GM12892 (cell line): ENCODE measurements at regions not wholly inside any gene's neighbourhood (a gene's known extent, or its start where the extent isn't known, plus 50 kb on each side); places are given as distances from the start of the nearest gene placed in this dataset.

ENCODE experiments used
- POLR2A ChIP-seq: IDR thresholded peaks from 2 replicates; pipeline ENCODE4 v1.6.1; 2011; ENCODE audit warnings: low read depth, low read length, control low read depth
- POLR2AphosphoS5 ChIP-seq: IDR thresholded peaks from 2 replicates; pipeline ENCODE4 v1.6.1; 2011; ENCODE audit warnings: low read depth, low read length, control low read depth
- TAF1 ChIP-seq: IDR thresholded peaks from 2 replicates; pipeline ENCODE4 v1.6.1; 2011; ENCODE audit warnings: low read depth, mild to moderate bottlenecking, control low read depth, low read length, borderline replicate concordance

- TF ChIP-seq POLR2A = no peak
- no peak for TF ChIP-seq TAF1
- TF ChIP-seq POLR2AphosphoS5 = no peak
These were observed 338.1 kb upstream of the SNX7 start for GRCh38 chr1:98323388-98323787.
